ENCODE measurements at regions not wholly inside any gene's neighbourhood (a gene's known extent, or its start where the extent isn't known, plus 50 kb on each side); places are given as distances from the start of the nearest gene placed in this dataset.

DNA sequence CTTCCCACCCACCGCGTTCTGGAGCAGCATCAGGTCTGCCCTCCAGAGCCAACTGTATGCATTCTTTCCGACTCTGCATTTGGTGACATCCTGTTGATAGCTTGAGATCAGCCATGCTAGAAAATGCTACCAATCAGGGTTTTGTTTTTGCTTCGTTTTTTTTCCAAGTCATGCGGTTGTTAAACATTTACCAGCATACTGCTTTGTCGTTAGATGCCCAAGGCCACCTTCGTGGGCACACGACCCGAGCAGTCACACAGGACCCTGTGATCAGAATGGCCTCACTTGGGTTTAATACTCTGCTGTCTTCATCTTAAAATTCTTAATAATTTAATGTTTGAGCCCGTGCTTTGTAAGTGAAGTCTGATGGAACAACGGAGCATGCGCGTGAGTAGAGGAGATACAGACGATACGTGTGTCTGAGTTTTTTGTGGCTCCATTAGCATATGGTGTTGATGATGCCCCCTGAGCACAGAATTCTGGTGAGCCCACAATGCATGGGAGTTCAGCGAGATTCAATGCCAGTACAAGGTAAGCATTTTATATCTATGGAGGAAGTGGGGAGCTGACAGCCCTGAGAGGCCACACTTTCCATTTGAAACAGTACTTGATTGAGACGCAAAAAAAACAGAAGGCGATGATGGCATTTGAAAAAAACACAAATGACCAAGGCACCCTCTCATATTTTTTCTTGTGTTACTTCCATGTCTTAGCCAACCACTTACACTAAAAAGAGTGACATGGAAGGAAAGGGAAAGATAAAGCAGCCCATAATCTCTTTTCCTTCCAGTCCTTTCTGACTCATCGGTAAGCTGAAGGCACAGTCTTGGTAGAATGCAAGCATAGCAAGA, 323.6 kb downstream of the BCOR start:
- TF ChIP-seq, protein P1, sequence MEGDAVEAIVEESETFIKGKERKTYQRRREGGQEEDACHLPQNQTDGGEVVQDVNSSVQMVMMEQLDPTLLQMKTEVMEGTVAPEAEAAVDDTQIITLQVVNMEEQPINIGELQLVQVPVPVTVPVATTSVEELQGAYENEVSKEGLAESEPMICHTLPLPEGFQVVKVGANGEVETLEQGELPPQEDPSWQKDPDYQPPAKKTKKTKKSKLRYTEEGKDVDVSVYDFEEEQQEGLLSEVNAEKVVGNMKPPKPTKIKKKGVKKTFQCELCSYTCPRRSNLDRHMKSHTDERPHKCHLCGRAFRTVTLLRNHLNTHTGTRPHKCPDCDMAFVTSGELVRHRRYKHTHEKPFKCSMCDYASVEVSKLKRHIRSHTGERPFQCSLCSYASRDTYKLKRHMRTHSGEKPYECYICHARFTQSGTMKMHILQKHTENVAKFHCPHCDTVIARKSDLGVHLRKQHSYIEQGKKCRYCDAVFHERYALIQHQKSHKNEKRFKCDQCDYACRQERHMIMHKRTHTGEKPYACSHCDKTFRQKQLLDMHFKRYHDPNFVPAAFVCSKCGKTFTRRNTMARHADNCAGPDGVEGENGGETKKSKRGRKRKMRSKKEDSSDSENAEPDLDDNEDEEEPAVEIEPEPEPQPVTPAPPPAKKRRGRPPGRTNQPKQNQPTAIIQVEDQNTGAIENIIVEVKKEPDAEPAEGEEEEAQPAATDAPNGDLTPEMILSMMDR (IDR thresholded peaks at IDR 0.05) = no peak
- TF ChIP-seq POLR2A (IDR thresholded peaks at IDR 0.05) = no peak

Measured in ovary (tissue), 3 donors.